ENCODE measurements at regions not wholly inside any gene's neighbourhood (a gene's known extent, or its start where the extent isn't known, plus 50 kb on each side); places are given as distances from the start of the nearest gene placed in this dataset.

GRCh38 chr3:86578071-86578470, 412.9 kb downstream of the VGLL3 start:
- no peak for TF ChIP-seq CTCF (IDR thresholded peaks at IDR 0.05; ENCODE audit: borderline replicate concordance, insufficient read depth, low read depth, low read length)
- no peak overlapping the region for H3K4me3 ChIP-seq (ENCODE audit: low read depth, low read length)

GRCh38 chr3:86563400-86563970, 427.5 kb downstream of the VGLL3 start:
- H3K4me3 ChIP-seq (ENCODE audit: low read depth, low read length), result no peak overlapping the region
- TF ChIP-seq CTCF (IDR thresholded peaks at IDR 0.05; ENCODE audit: borderline replicate concordance, insufficient read depth, low read depth, low read length), result peak; percentile 25; the same call in 1 of the 2 replicates

- no peak for TF ChIP-seq CTCF (IDR thresholded peaks at IDR 0.05; ENCODE audit: borderline replicate concordance, insufficient read depth, low read depth, low read length)
- H3K4me3 ChIP-seq (ENCODE audit: low read depth, low read length), result no peak overlapping the region
Observed at GRCh38 chr3:86562090-86562489, 428.9 kb downstream of the VGLL3 start.

GRCh38 chr3:86561215-86561614, 429.7 kb downstream of the VGLL3 start:
- no peak for TF ChIP-seq CTCF (IDR thresholded peaks at IDR 0.05; ENCODE audit: borderline replicate concordance, insufficient read depth, low read depth, low read length)
- no peak overlapping the region for H3K4me3 ChIP-seq (ENCODE audit: low read depth, low read length)

- no peak for TF ChIP-seq CTCF (IDR thresholded peaks at IDR 0.05; ENCODE audit: borderline replicate concordance, insufficient read depth, low read depth, low read length)
- H3K4me3 ChIP-seq (ENCODE audit: low read depth, low read length), result no peak overlapping the region
Observed at GRCh38 chr3:86554383-86554782, 436.6 kb downstream of the VGLL3 start.

- no peak overlapping the region for H3K4me3 ChIP-seq (ENCODE audit: low read depth, low read length)
- no peak for TF ChIP-seq CTCF (IDR thresholded peaks at IDR 0.05; ENCODE audit: borderline replicate concordance, insufficient read depth, low read depth, low read length)
Observed at GRCh38 chr3:86547692-86548091, 443.3 kb downstream of the VGLL3 start.

- H3K4me3 ChIP-seq (ENCODE audit: low read depth, low read length), result no peak overlapping the region
- TF ChIP-seq CTCF (IDR thresholded peaks at IDR 0.05; ENCODE audit: borderline replicate concordance, insufficient read depth, low read depth, low read length), result no peak
Observed at GRCh38 chr3:86537171-86537570, 453.8 kb downstream of the VGLL3 start.
